Activated CD8-positive, alpha-beta T cell treated with anti-CD3 and anti-CD28 coated beads for 36 hours (primary cell): ENCODE measurements at regions not wholly inside any gene's neighbourhood (a gene's known extent, or its start where the extent isn't known, plus 50 kb on each side); places are given as distances from the start of the nearest gene placed in this dataset.

ENCODE experiments used
- ATAC-seq: fragments of 200-7000 bp; cut with Tn5 transposase; one replicate; pipeline ENCODE4 v1.10.0; 2021; ENCODE audit warnings: mild to moderate bottlenecking, moderate library complexity
- CTCF ChIA-PET: fragments of 350-600 bp; sonication (Branson Sonifier 250); formaldehyde crosslinking; loops from one replicate; lab custom pipeline; 2021; ENCODE audit warnings: antibody characterized with exemption; lab: Charles Lee
- POLR2A ChIA-PET: fragments of 350-600 bp; sonication (Branson Sonifier 250); formaldehyde crosslinking; loops from one replicate; lab custom pipeline; 2021; ENCODE audit warnings: antibody characterized with exemption; lab: Charles Lee
- DNase-seq: peaks from one replicate; pipeline ENCODE4 v3.0.0-alpha.2; 2020
- H3K27ac Mint-ChIP-seq: one replicate; pipeline ENCODE4 v1.8.0; 2021; ENCODE audit warnings: mild to moderate bottlenecking, mixed read lengths
- H3K27me3 Mint-ChIP-seq: one replicate; pipeline ENCODE4 v1.8.0; 2021; ENCODE audit warnings: mixed read lengths
- H3K36me3 Mint-ChIP-seq: one replicate; pipeline ENCODE4 v1.8.0; 2021; ENCODE audit warnings: low read depth, mixed read lengths
- H3K4me1 Mint-ChIP-seq: one replicate; pipeline ENCODE4 v1.8.0; 2021; ENCODE audit warnings: low read depth, mixed read lengths
- H3K4me3 Mint-ChIP-seq: one replicate; pipeline ENCODE4 v1.8.0; 2021; ENCODE audit warnings: mild to moderate bottlenecking, moderate library complexity, mixed read lengths
- H3K9me3 Mint-ChIP-seq: one replicate; pipeline ENCODE4 v1.8.0; 2021; ENCODE audit warnings: mixed read lengths
- intact Hi-C: fragments of 100-400 bp; cut with micrococcal nuclease; formaldehyde crosslinking; loops from one replicate; pipeline ENCODE4 v1.10.0; 2022
- TF ChIP-seq, protein P1 (sequence below): fragments of 200-600 bp; IDR thresholded peaks from one replicate; pipeline ENCODE4 v1.8.0; 2022; ENCODE audit warnings: antibody characterized with exemption, mild to moderate bottlenecking

GRCh38 chr3:164890061-164890460, 188.2 kb downstream of the SI start:
- POLR2A ChIA-PET = no interaction called here
- intact Hi-C loops = no loop called here
- Mint-ChIP-seq H3K27ac (no peak overlapping the region), H3K4me3 (no peak overlapping the region), H3K4me1 (no peaks in the 10 kb centered on the region), H3K36me3 (no peaks in the 10 kb centered on the region), H3K27me3 (no peaks in the 10 kb centered on the region), H3K9me3 (peaks cover 4% of the 10 kb centered on the region)
- TF ChIP-seq, protein P1, sequence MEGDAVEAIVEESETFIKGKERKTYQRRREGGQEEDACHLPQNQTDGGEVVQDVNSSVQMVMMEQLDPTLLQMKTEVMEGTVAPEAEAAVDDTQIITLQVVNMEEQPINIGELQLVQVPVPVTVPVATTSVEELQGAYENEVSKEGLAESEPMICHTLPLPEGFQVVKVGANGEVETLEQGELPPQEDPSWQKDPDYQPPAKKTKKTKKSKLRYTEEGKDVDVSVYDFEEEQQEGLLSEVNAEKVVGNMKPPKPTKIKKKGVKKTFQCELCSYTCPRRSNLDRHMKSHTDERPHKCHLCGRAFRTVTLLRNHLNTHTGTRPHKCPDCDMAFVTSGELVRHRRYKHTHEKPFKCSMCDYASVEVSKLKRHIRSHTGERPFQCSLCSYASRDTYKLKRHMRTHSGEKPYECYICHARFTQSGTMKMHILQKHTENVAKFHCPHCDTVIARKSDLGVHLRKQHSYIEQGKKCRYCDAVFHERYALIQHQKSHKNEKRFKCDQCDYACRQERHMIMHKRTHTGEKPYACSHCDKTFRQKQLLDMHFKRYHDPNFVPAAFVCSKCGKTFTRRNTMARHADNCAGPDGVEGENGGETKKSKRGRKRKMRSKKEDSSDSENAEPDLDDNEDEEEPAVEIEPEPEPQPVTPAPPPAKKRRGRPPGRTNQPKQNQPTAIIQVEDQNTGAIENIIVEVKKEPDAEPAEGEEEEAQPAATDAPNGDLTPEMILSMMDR = no peak
- CTCF ChIA-PET = no interaction called here
- ATAC-seq (no peak), DNase-seq (no peak)

- Mint-ChIP-seq H3K4me1 (no peaks in the 10 kb centered on the region), H3K27me3 (no peaks in the 10 kb centered on the region), H3K36me3 (no peaks in the 10 kb centered on the region), H3K4me3 (no peak overlapping the region), H3K9me3 (peaks cover 2% of the 10 kb centered on the region), H3K27ac (no peak overlapping the region)
- ATAC-seq = no peak
- TF ChIP-seq, protein P1 = no peak
- no peak for DNase-seq
- POLR2A ChIA-PET = no interaction called here
- intact Hi-C loops = no loop called here
- CTCF ChIA-PET = no interaction called here
Observed at GRCh38 chr3:164883171-164883570, 195.1 kb downstream of the SI start.

DNA sequence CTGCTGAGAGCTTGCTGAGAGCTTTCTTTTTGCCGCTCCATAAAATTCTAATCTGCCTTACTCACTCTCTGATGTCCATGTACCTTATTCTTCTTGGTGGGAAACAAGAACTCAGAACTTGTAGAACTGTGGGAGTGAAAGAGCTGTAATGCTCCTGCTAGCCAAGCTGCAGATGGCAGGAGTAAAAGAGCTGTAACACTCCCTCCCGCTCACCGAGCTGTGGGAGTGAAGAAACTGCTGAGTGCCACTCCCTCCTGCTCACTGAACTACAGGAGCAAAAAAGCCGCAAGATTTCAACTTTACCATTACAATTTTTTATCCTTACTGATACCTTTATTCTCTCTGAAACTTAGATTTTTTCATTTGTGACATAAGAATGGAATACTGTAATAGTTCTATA, 199.1 kb downstream of the SI start:
- Mint-ChIP-seq H3K4me3 (no peak overlapping the region), H3K27ac (no peak overlapping the region), H3K36me3 (no peaks in the 10 kb centered on the region), H3K9me3 (no peaks in the 10 kb centered on the region), H3K27me3 (no peaks in the 10 kb centered on the region), H3K4me1 (no peaks in the 10 kb centered on the region)
- ChIA-PET CTCF (no interaction called here), POLR2A (no interaction called here)
- intact Hi-C loops = no loop called here
- TF ChIP-seq, protein P1 = no peak
- ATAC-seq = no peak
- DNase-seq = no peak

GRCh38 chr3:164864454-164864853, 213.8 kb downstream of the SI start:
- DNase-seq = no peak
- H3K27me3 Mint-ChIP-seq = no peaks in the 10 kb centered on the region
- H3K27ac Mint-ChIP-seq = no peak overlapping the region
- H3K4me3 Mint-ChIP-seq = no peak overlapping the region
- CTCF ChIA-PET = no interaction called here
- peaks cover 3% of the 10 kb centered on the region for H3K9me3 Mint-ChIP-seq
- H3K4me1 Mint-ChIP-seq = no peaks in the 10 kb centered on the region
- ATAC-seq = no peak
- H3K36me3 Mint-ChIP-seq = no peaks in the 10 kb centered on the region
- POLR2A ChIA-PET = no interaction called here
- intact Hi-C loops = no loop called here
- TF ChIP-seq, protein P1 = no peak

DNA sequence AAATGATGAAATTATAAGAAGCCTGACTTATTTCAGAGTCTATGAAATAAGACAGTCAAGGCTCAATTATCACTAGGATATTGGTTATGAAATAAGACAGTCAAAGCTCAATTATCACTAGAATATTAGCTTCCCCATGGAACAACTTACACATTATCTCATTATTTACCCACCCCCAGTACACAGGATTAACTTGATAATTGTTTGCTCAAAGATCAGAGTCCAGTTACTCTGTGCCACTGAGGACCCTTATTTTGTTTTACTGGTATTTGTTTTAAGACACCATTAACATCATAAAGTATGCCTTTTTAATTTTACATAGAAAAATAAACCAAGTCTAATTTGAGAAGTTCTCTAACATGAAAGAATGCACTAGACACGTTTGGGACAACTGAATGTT, 225.4 kb downstream of the SI start:
- ATAC-seq (no peak), DNase-seq (no peak)
- no peak overlapping the region for H3K27ac Mint-ChIP-seq
- intact Hi-C loops = no loop called here
- H3K27me3 Mint-ChIP-seq = no peaks in the 10 kb centered on the region
- no peaks in the 10 kb centered on the region for H3K4me1 Mint-ChIP-seq
- TF ChIP-seq, protein P1 = no peak
- no peak overlapping the region for H3K4me3 Mint-ChIP-seq
- H3K9me3 Mint-ChIP-seq = peaks cover 3% of the 10 kb centered on the region
- CTCF ChIA-PET = no interaction called here
- H3K36me3 Mint-ChIP-seq = no peaks in the 10 kb centered on the region
- POLR2A ChIA-PET = no interaction called here
